ENCODE measurements at regions not wholly inside any gene's neighbourhood (a gene's known extent, or its start where the extent isn't known, plus 50 kb on each side); places are given as distances from the start of the nearest gene placed in this dataset.

GRCh38 chr5:124873188-124873587, 126.7 kb upstream of the ZNF608 start:
- Histone ChIP-seq H3K27me3 (no peaks in the 10 kb centered on the region), H3K9me3 (no peaks in the 10 kb centered on the region), H3K27ac (replicated peaks in 1 of 4) (no peak overlapping the region), H3K36me3 (no peaks in the 10 kb centered on the region), H3K4me1 (peaks cover 11 to 60% (median 45%) of the 10 kb centered on the region in 4 donors), H3K4me3 (no peak overlapping the region)
- intact Hi-C loops (cut with DNase I), result no loop called here
- TF ChIP-seq EP300 (IDR thresholded peaks at IDR 0.05) (no peak), POLR2A (IDR thresholded peaks at IDR 0.05; ENCODE audit: low read depth) (no peak), POLR2AphosphoS5 (IDR thresholded peaks at IDR 0.05) (no peak)
- TF ChIP-seq, protein P1, sequence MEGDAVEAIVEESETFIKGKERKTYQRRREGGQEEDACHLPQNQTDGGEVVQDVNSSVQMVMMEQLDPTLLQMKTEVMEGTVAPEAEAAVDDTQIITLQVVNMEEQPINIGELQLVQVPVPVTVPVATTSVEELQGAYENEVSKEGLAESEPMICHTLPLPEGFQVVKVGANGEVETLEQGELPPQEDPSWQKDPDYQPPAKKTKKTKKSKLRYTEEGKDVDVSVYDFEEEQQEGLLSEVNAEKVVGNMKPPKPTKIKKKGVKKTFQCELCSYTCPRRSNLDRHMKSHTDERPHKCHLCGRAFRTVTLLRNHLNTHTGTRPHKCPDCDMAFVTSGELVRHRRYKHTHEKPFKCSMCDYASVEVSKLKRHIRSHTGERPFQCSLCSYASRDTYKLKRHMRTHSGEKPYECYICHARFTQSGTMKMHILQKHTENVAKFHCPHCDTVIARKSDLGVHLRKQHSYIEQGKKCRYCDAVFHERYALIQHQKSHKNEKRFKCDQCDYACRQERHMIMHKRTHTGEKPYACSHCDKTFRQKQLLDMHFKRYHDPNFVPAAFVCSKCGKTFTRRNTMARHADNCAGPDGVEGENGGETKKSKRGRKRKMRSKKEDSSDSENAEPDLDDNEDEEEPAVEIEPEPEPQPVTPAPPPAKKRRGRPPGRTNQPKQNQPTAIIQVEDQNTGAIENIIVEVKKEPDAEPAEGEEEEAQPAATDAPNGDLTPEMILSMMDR (IDR thresholded peaks at IDR 0.05), result no peak
- DNase-seq (ENCODE audit: extremely low spot score), result no peak

- Histone ChIP-seq H3K4me3 (no peak overlapping the region), H3K4me1 (peaks cover 11 to 64% (median 47%) of the 10 kb centered on the region in 4 donors), H3K27me3 (no peaks in the 10 kb centered on the region), H3K9me3 (no peaks in the 10 kb centered on the region), H3K27ac (replicated peaks in 1 of 4) (no peak overlapping the region), H3K36me3 (no peaks in the 10 kb centered on the region)
- TF ChIP-seq EP300 (IDR thresholded peaks at IDR 0.05), result no peak
- no peak for TF ChIP-seq POLR2AphosphoS5 (IDR thresholded peaks at IDR 0.05)
- TF ChIP-seq POLR2A (IDR thresholded peaks at IDR 0.05; ENCODE audit: low read depth), result no peak
- TF ChIP-seq, protein P1 (IDR thresholded peaks at IDR 0.05), result no peak
- intact Hi-C loops (cut with DNase I), result no loop called here
- WGBS, result 97% methylated on average over 3 of the region's 3 CpGs
- DNase-seq (ENCODE audit: extremely low spot score), result no peak
Measured at GRCh38 chr5:124873713-124874112, 127.3 kb upstream of the ZNF608 start.

- WGBS, result 94% methylated on average over 1 of the region's 1 CpG
- H3K27ac ChIP-seq (replicated peaks in 1 of 4), result no peak overlapping the region
- no peak for TF ChIP-seq POLR2A (IDR thresholded peaks at IDR 0.05; ENCODE audit: low read depth)
- TF ChIP-seq, protein P1 (IDR thresholded peaks at IDR 0.05), result no peak
- TF ChIP-seq POLR2AphosphoS5 (IDR thresholded peaks at IDR 0.05), result no peak
- TF ChIP-seq EP300 (IDR thresholded peaks at IDR 0.05), result no peak
- no peaks in the 10 kb centered on the region for H3K27me3 ChIP-seq
- no peaks in the 10 kb centered on the region for H3K36me3 ChIP-seq
- no peak overlapping the region for H3K4me3 ChIP-seq
- H3K4me1 ChIP-seq, result peaks cover 0 to 37% (median 20%) of the 10 kb centered on the region in 4 donors
- intact Hi-C loops (cut with DNase I), result no loop called here
- H3K9me3 ChIP-seq, result no peaks in the 10 kb centered on the region
- no peak for DNase-seq (ENCODE audit: extremely low spot score)
Measured at GRCh38 chr5:124876566-124876965, 130.1 kb upstream of the ZNF608 start.

DNA sequence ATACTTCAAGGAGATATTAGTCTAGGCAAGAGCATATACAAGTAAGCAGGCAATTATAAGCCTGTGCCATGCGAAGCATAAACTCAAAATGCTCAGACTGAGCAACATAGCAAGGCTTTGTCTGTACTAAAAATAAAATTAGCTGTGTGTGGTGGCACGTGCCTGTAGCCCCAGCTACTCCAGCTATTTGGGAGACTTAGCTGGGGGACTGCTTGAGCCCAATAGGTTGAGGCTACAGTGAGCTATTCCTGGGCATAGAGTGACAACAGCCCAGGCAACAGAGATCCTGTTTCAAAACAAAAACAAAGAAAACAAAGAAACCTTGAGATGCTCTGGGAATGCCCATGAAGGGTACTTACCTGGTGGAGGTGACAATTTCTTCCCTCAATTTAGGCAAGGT, 130.5 kb upstream of the ZNF608 start:
- no peak for DNase-seq (ENCODE audit: extremely low spot score)
- no peak overlapping the region for H3K4me3 ChIP-seq
- TF ChIP-seq POLR2AphosphoS5 (IDR thresholded peaks at IDR 0.05), result no peak
- TF ChIP-seq, protein P1 (IDR thresholded peaks at IDR 0.05), result no peak
- no peak for TF ChIP-seq POLR2A (IDR thresholded peaks at IDR 0.05; ENCODE audit: low read depth)
- TF ChIP-seq EP300 (IDR thresholded peaks at IDR 0.05), result no peak
- no peak overlapping the region for H3K27ac ChIP-seq (replicated peaks in 1 of 4)
- H3K27me3 ChIP-seq, result no peaks in the 10 kb centered on the region
- H3K4me1 ChIP-seq, result peaks cover 0 to 33% (median 17%) of the 10 kb centered on the region in 4 donors
- H3K9me3 ChIP-seq, result no peaks in the 10 kb centered on the region
- H3K36me3 ChIP-seq, result no peaks in the 10 kb centered on the region
- WGBS, result 87% methylated on average over 2 of the region's 2 CpGs
- intact Hi-C loops (cut with DNase I), result no loop called here

DNA sequence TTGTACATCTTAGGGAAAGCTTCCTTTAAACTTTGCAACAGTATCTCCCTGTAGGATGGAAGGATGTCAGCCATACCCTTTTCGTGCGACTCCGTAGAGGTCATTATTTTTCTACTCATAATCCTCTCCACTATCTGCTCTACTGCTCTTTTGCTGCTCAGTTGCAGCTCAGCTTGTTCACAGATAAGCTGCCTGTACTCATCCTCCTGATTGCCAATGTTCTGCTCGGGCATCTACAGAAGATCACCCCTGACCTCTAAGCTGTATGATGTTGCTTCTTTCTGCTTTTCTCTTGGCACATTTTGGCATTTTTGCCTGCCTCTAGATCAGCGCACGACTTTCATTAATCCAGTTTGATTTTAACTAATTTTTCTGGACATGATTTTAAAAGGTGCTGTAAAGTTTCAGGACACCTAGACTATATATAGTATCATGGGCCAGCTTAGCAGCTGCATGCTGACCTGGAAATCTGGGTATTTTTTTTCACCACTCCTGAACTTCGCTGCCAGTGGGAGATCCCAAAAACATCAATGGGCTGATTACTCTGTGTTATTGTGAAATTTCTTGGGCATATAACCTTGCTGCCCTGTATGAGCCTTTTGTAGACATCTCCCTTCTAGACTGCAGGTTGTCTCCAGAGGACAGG, 131.2 kb upstream of the ZNF608 start:
- no peaks in the 10 kb centered on the region for H3K9me3 ChIP-seq
- H3K4me3 ChIP-seq, result no peak overlapping the region
- no peak for DNase-seq (ENCODE audit: extremely low spot score)
- no peaks in the 10 kb centered on the region for H3K27me3 ChIP-seq
- intact Hi-C loops (cut with DNase I), result no loop called here
- TF ChIP-seq POLR2AphosphoS5 (IDR thresholded peaks at IDR 0.05), result no peak
- TF ChIP-seq POLR2A (IDR thresholded peaks at IDR 0.05; ENCODE audit: low read depth), result no peak
- no peak for TF ChIP-seq EP300 (IDR thresholded peaks at IDR 0.05)
- TF ChIP-seq, protein P1 (IDR thresholded peaks at IDR 0.05), result no peak
- peaks cover 0 to 26% (median 15%) of the 10 kb centered on the region in 4 donors for H3K4me1 ChIP-seq
- no peaks in the 10 kb centered on the region for H3K36me3 ChIP-seq
- H3K27ac ChIP-seq (replicated peaks in 1 of 4), result no peak overlapping the region
- 88% methylated on average over 7 of the region's 7 CpGs for WGBS

Data from esophagus muscularis mucosa (tissue), 4 donors.